ENCODE measurements at regions not wholly inside any gene's neighbourhood (a gene's known extent, or its start where the extent isn't known, plus 50 kb on each side); places are given as distances from the start of the nearest gene placed in this dataset.

GRCh38 chr11:128254941-128255340 lies 332.4 kb downstream of the ETS1 start:
- no peak for TF ChIP-seq CTCF (conservative IDR thresholded peaks at IDR 0.05; ENCODE audit: low read depth, low read length)
- TF ChIP-seq MXI1 (IDR thresholded peaks at IDR 0.05; ENCODE audit: borderline replicate concordance, low read depth, low read length): no peak
- no peak for TF ChIP-seq CEBPB (IDR thresholded peaks at IDR 0.05; ENCODE audit: low read depth, low read length)
- no peak for TF ChIP-seq POLR2A (IDR thresholded peaks at IDR 0.05; ENCODE audit: low read depth, low read length)
- no peak for TF ChIP-seq NFE2L2 (IDR thresholded peaks at IDR 0.05; ENCODE audit: low read depth, low read length)
- no peak for TF ChIP-seq MAZ (IDR thresholded peaks at IDR 0.05; ENCODE audit: borderline replicate concordance, low read depth, low read length)
- no peak for TF ChIP-seq USF2 (IDR thresholded peaks at IDR 0.05; ENCODE audit: low read depth, low read length)
